Uterus (tissue), 2 donors: ENCODE measurements at regions not wholly inside any gene's neighbourhood (a gene's known extent, or its start where the extent isn't known, plus 50 kb on each side); places are given as distances from the start of the nearest gene placed in this dataset.

Experiments
- CTCF ChIP-seq, 4 experiments: fragments of 200-600 bp in 2 of 4; fragments of 450-650 bp in 2 of 4; sonication (generic) in 2 of 4; IDR thresholded peaks; one replicate each; pipeline ENCODE4 v1.5.1; 2016 to 2019; ENCODE audit warnings: antibody characterized with exemption in 4 of 4, mild to moderate bottlenecking in 2 of 4, moderate library complexity in 1 of 4
- POLR2A ChIP-seq, 2 donors: fragments of 450-650 bp; IDR thresholded peaks; one replicate each; pipeline ENCODE4 v1.6.1; 2016; ENCODE audit warnings: antibody characterized with exemption in 2 of 2, mild to moderate bottlenecking in 1 of 2, moderate library complexity in 1 of 2

GRCh38 chr2:66679442-66679841, 244.5 kb downstream of the MEIS1 start:
- TF ChIP-seq POLR2A (IDR thresholded peaks at IDR 0.05) (no peak), CTCF (IDR thresholded peaks at IDR 0.05) (no peak)
